ENCODE measurements at regions not wholly inside any gene's neighbourhood (a gene's known extent, or its start where the extent isn't known, plus 50 kb on each side); places are given as distances from the start of the nearest gene placed in this dataset.
"Not testable (repeated sequence)": the region's sequence is repeated elsewhere in the genome, so short reads cannot be mapped to it uniquely, and the experiment has no call there.

GRCh38 chr2:142467321-142467720 lies 336.5 kb upstream of the LRP1B start:
- no peaks in the 10 kb centered on the region for H3K27me3 Mint-ChIP-seq
- no peak overlapping the region for H3K4me3 Mint-ChIP-seq
- H3K27ac Mint-ChIP-seq = no peak overlapping the region
- intact Hi-C loops (cut with micrococcal nuclease) = no loop called here
- no peaks in the 10 kb centered on the region for H3K36me3 Mint-ChIP-seq (ENCODE audit: low read depth)
- no peaks in the 10 kb centered on the region for H3K4me1 Mint-ChIP-seq
- DNase-seq = no peak
- H3K9me3 Mint-ChIP-seq = no peaks in the 10 kb centered on the region

GRCh38 chr2:142463047-142463446 lies 332.2 kb upstream of the LRP1B start:
- H3K4me3 Mint-ChIP-seq = no peak overlapping the region
- intact Hi-C loops (cut with micrococcal nuclease) = no loop called here
- no peaks in the 10 kb centered on the region for H3K27me3 Mint-ChIP-seq
- no peak overlapping the region for H3K27ac Mint-ChIP-seq
- H3K36me3 Mint-ChIP-seq (ENCODE audit: low read depth) = no peaks in the 10 kb centered on the region
- H3K4me1 Mint-ChIP-seq = no peaks in the 10 kb centered on the region
- DNase-seq = no peak
- H3K9me3 Mint-ChIP-seq = no peaks in the 10 kb centered on the region

GRCh38 chr2:142462306-142462705 lies 331.5 kb upstream of the LRP1B start:
- Mint-ChIP-seq H3K27ac (no peak overlapping the region), H3K4me3 (no peak overlapping the region), H3K27me3 (no peaks in the 10 kb centered on the region), H3K9me3 (no peaks in the 10 kb centered on the region), H3K4me1 (no peaks in the 10 kb centered on the region), H3K36me3 (ENCODE audit: low read depth) (no peaks in the 10 kb centered on the region)
- DNase-seq = no peak
- intact Hi-C loops (cut with micrococcal nuclease) = no loop called here

- Mint-ChIP-seq H3K4me1 (no peaks in the 10 kb centered on the region), H3K36me3 (ENCODE audit: low read depth) (no peaks in the 10 kb centered on the region), H3K27ac (no peak overlapping the region), H3K27me3 (no peaks in the 10 kb centered on the region), H3K9me3 (no peaks in the 10 kb centered on the region), H3K4me3 (no peak overlapping the region)
- intact Hi-C loops (cut with micrococcal nuclease) = no loop called here
- no peak for DNase-seq
Measured at GRCh38 chr2:142445551-142446072, 314.8 kb upstream of the LRP1B start.

DNA sequence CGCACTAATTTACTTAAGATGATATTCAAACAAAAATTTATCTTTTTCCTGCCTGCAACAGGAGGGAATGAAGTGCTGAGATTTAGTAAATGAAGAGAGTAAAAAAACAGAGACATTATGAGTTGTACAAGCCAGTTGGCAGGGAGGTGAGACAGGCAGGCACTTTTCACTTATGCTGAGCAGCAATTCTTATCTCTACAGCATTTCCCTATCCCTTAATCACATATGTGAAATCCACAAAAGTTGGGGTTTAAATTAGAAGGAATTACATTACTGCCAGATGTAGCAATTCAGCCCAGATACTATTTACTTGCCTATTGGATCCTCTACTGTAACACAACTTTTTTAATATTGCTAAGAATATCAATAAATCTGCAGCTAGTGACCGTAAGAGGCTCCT lies 314.2 kb upstream of the LRP1B start:
- no peaks in the 10 kb centered on the region for H3K9me3 Mint-ChIP-seq
- no peak overlapping the region for H3K4me3 Mint-ChIP-seq
- intact Hi-C loops (cut with micrococcal nuclease) = no loop called here
- no peak overlapping the region for H3K27ac Mint-ChIP-seq
- no peaks in the 10 kb centered on the region for H3K4me1 Mint-ChIP-seq
- H3K36me3 Mint-ChIP-seq (ENCODE audit: low read depth) = no peaks in the 10 kb centered on the region
- no peak for DNase-seq
- no peaks in the 10 kb centered on the region for H3K27me3 Mint-ChIP-seq

- Mint-ChIP-seq H3K4me1 (no peaks in the 10 kb centered on the region), H3K4me3 (no peak overlapping the region)
- DNase-seq = no peak
Measured at GRCh38 chr2:142435847-142436246, 305.0 kb upstream of the LRP1B start.

DNA sequence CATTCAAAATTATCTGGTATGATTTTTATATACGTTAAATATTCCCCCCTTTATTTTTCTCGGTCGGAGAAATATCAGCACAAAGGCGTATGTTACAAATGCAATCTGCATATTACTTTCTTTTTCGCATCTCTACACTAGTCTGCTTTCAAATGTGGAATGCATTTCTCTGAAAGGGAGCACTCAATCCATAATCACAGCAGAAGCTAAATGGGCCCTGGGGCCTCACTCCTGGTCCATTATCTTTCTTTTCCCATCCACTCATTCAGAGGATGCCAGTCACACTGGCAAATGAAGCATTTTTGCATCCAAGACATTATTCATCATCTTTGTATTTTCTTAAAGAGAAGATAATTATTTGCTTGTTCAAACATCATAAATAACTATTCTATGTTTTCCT lies 295.2 kb upstream of the LRP1B start:
- H3K27ac Mint-ChIP-seq = no peak overlapping the region
- no peak for DNase-seq
- no peaks in the 10 kb centered on the region for H3K9me3 Mint-ChIP-seq
- H3K4me1 Mint-ChIP-seq = no peaks in the 10 kb centered on the region
- intact Hi-C loops (cut with micrococcal nuclease) = no loop called here
- H3K36me3 Mint-ChIP-seq (ENCODE audit: low read depth) = no peaks in the 10 kb centered on the region
- H3K4me3 Mint-ChIP-seq = no peak overlapping the region
- no peaks in the 10 kb centered on the region for H3K27me3 Mint-ChIP-seq

More at GRCh38 chr2:142435847-142436246, 305.0 kb upstream of the LRP1B start:
- Mint-ChIP-seq H3K27me3 (no peaks in the 10 kb centered on the region), H3K27ac (no peak overlapping the region), H3K36me3 (ENCODE audit: low read depth) (no peaks in the 10 kb centered on the region), H3K9me3 (no peaks in the 10 kb centered on the region)
- intact Hi-C loops (cut with micrococcal nuclease) = no loop called here

GRCh38 chr2:142425551-142425950 lies 294.7 kb upstream of the LRP1B start:
- no peaks in the 10 kb centered on the region for H3K27me3 Mint-ChIP-seq
- no peak overlapping the region for H3K4me3 Mint-ChIP-seq
- DNase-seq = no peak
- no peaks in the 10 kb centered on the region for H3K9me3 Mint-ChIP-seq
- H3K36me3 Mint-ChIP-seq (ENCODE audit: low read depth) = no peaks in the 10 kb centered on the region
- no peak overlapping the region for H3K27ac Mint-ChIP-seq
- intact Hi-C loops (cut with micrococcal nuclease) = no loop called here
- no peaks in the 10 kb centered on the region for H3K4me1 Mint-ChIP-seq

DNA sequence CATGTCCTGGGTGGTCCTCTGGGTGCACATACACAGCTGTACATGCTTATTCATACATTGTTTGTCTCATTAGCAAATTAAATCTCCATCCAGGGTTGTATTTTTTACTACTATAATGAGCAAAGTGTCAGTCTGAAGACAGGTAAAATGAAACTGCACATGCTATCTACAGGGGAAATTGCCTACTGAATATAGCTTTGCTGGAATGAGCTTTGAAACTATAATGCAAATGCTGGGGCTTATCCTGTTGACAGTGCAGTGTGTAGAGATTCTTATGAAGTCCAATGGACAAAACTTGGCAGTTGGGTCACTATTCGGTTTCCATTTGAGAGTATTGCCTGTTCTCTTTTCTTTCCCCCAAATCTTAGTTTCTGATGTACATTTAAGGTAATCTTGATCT lies 292.8 kb upstream of the LRP1B start:
- Mint-ChIP-seq H3K9me3 (no peaks in the 10 kb centered on the region), H3K4me1 (no peaks in the 10 kb centered on the region), H3K4me3 (no peak overlapping the region), H3K27ac (no peak overlapping the region), H3K27me3 (no peaks in the 10 kb centered on the region), H3K36me3 (ENCODE audit: low read depth) (no peaks in the 10 kb centered on the region)
- intact Hi-C loops (cut with micrococcal nuclease) = no loop called here
- no peak for DNase-seq

GRCh38 chr2:142422769-142423168 lies 292.0 kb upstream of the LRP1B start:
- Mint-ChIP-seq H3K36me3 (ENCODE audit: low read depth) (no peaks in the 10 kb centered on the region), H3K9me3 (no peaks in the 10 kb centered on the region), H3K4me3 (no peak overlapping the region), H3K4me1 (no peaks in the 10 kb centered on the region), H3K27ac (no peak overlapping the region), H3K27me3 (no peaks in the 10 kb centered on the region)
- intact Hi-C loops (cut with micrococcal nuclease) = no loop called here
- DNase-seq = no peak

DNA sequence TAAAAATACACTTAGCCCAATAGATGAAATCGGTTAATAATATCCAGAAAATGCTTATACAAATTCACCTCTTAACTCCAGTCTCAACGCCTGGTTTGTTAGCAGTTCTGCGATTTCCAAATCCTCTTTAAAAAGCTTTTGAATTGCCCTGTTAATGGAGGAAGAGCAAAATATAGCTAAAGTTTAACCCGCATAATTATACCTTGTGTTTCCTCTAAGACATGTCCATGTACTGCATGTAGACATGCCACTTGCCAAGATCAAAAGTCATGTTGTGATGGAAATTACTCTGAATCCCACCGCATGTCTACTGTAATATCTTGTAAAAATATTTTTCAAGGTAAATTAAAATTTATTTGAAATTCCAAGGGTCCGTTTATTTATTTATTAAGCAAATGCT lies 291.2 kb upstream of the LRP1B start:
- DNase-seq = no peak
- no peaks in the 10 kb centered on the region for H3K36me3 Mint-ChIP-seq (ENCODE audit: low read depth)
- no peak overlapping the region for H3K4me3 Mint-ChIP-seq
- no peaks in the 10 kb centered on the region for H3K4me1 Mint-ChIP-seq
- no peak overlapping the region for H3K27ac Mint-ChIP-seq
- no peaks in the 10 kb centered on the region for H3K9me3 Mint-ChIP-seq
- H3K27me3 Mint-ChIP-seq = no peaks in the 10 kb centered on the region
- intact Hi-C loops (cut with micrococcal nuclease) = no loop called here

GRCh38 chr2:142418699-142419098 lies 287.9 kb upstream of the LRP1B start:
- H3K36me3 Mint-ChIP-seq (ENCODE audit: low read depth); H3K9me3 Mint-ChIP-seq; H3K27ac Mint-ChIP-seq; DNase-seq; H3K4me1 Mint-ChIP-seq; H3K27me3 Mint-ChIP-seq; H3K4me3 Mint-ChIP-seq; intact Hi-C loops (cut with micrococcal nuclease): not testable (repeated sequence)

DNA sequence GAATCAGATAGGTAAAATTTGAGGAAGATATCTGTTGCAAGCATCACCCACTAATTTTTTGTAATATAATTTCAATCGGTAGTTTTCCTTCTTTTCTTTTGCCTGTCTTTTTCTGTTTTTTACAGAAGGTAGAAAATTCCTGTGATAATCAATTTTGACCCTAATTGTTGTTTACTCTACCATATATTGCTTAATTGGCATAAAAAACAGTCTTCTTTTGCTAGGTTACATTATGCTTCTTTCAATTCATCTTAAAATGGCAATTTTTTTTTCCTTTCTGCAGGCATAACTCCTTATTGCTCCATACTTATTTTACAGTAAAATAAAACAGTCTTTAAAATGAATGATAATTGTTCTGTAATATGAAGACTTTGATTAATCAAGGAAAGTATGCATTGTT lies 286.2 kb upstream of the LRP1B start:
- no peak overlapping the region for H3K4me3 Mint-ChIP-seq
- intact Hi-C loops (cut with micrococcal nuclease) = no loop called here
- no peaks in the 10 kb centered on the region for H3K9me3 Mint-ChIP-seq
- no peaks in the 10 kb centered on the region for H3K27me3 Mint-ChIP-seq
- DNase-seq = no peak
- H3K4me1 Mint-ChIP-seq = no peaks in the 10 kb centered on the region
- no peaks in the 10 kb centered on the region for H3K36me3 Mint-ChIP-seq (ENCODE audit: low read depth)
- no peak overlapping the region for H3K27ac Mint-ChIP-seq

DNA sequence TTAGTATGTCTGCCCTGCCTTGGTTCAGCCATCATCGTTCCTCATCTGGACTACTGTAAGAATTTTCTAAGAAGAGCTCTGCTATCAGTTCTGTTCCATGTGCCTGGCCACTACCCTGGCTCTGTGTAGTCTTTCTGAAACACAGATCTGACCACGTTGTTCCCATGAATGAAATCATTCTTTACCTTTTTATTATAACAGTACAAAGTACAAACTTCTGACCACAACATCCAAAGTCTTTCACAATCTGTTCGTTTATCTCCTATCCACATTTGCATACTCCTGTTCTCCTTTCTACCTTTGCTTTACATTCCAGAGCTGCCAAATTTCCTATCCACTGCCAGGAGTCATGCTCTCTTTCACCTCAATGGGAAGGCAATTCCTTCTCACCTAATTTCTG lies 284.6 kb upstream of the LRP1B start:
- Mint-ChIP-seq H3K36me3 (ENCODE audit: low read depth) (no peaks in the 10 kb centered on the region), H3K27ac (no peak overlapping the region), H3K27me3 (no peaks in the 10 kb centered on the region), H3K4me1 (no peaks in the 10 kb centered on the region), H3K4me3 (no peak overlapping the region), H3K9me3 (no peaks in the 10 kb centered on the region)
- no peak for DNase-seq
- intact Hi-C loops (cut with micrococcal nuclease) = no loop called here

- H3K4me1 Mint-ChIP-seq = no peaks in the 10 kb centered on the region
- no peak for DNase-seq
- H3K9me3 Mint-ChIP-seq = no peaks in the 10 kb centered on the region
- no peaks in the 10 kb centered on the region for H3K27me3 Mint-ChIP-seq
- intact Hi-C loops (cut with micrococcal nuclease) = no loop called here
- H3K4me3 Mint-ChIP-seq = no peak overlapping the region
- H3K36me3 Mint-ChIP-seq (ENCODE audit: low read depth) = no peaks in the 10 kb centered on the region
- no peak overlapping the region for H3K27ac Mint-ChIP-seq
Measured at GRCh38 chr2:142398212-142398611, 267.4 kb upstream of the LRP1B start.
